ENCODE measurements at regions not wholly inside any gene's neighbourhood (a gene's known extent, or its start where the extent isn't known, plus 50 kb on each side); places are given as distances from the start of the nearest gene placed in this dataset.

- DNase-seq: no peak
Observed at GRCh38 chr1:221940631-221941030, 198.7 kb upstream of the DUSP10 start.

- DNase-seq: no peak
Observed at GRCh38 chr1:221939607-221940006, 197.7 kb upstream of the DUSP10 start.

- no peak for DNase-seq
Observed at GRCh38 chr1:221937155-221937953, 195.5 kb upstream of the DUSP10 start.

- no peak for DNase-seq
Observed at GRCh38 chr1:221933814-221934213, 191.9 kb upstream of the DUSP10 start.

- DNase-seq: no peak
Observed at GRCh38 chr1:221926441-221926840, 184.6 kb upstream of the DUSP10 start.

- no peak for DNase-seq
Observed at GRCh38 chr1:221925947-221926346, 184.1 kb upstream of the DUSP10 start.

GRCh38 chr1:221923929-221924598, 182.2 kb upstream of the DUSP10 start:
- no peak for DNase-seq

- DNase-seq: no peak
Observed at GRCh38 chr1:221921936-221922335, 180.0 kb upstream of the DUSP10 start.

- DNase-seq: no peak
Observed at GRCh38 chr1:221919743-221920142, 177.9 kb upstream of the DUSP10 start.

- no peak for DNase-seq
Observed at GRCh38 chr1:221919341-221919740, 177.5 kb upstream of the DUSP10 start.

- no peak for DNase-seq
Observed at GRCh38 chr1:221916176-221916575, 174.3 kb upstream of the DUSP10 start.

GRCh38 chr1:221915764-221916163, 173.9 kb upstream of the DUSP10 start:
- DNase-seq: no peak

GRCh38 chr1:221913351-221913892, 171.5 kb upstream of the DUSP10 start:
- no peak for DNase-seq

- no peak for DNase-seq
Observed at GRCh38 chr1:221912230-221912629, 170.3 kb upstream of the DUSP10 start.

- DNase-seq: no peak
Observed at GRCh38 chr1:221911714-221912113, 169.8 kb upstream of the DUSP10 start.

GRCh38 chr1:221910222-221910621, 168.3 kb upstream of the DUSP10 start:
- DNase-seq: no peak

- DNase-seq: no peak
Observed at GRCh38 chr1:221908573-221908972, 166.7 kb upstream of the DUSP10 start.

GRCh38 chr1:221907166-221907932, 165.5 kb upstream of the DUSP10 start:
- DNase-seq: no peak

- DNase-seq: no peak
Observed at GRCh38 chr1:221905802-221906201, 163.9 kb upstream of the DUSP10 start.

- no peak for DNase-seq
Observed at GRCh38 chr1:221904319-221904718, 162.4 kb upstream of the DUSP10 start.

- DNase-seq: no peak
Observed at GRCh38 chr1:221903594-221903993, 161.7 kb upstream of the DUSP10 start.

GRCh38 chr1:221902961-221903360, 161.1 kb upstream of the DUSP10 start:
- no peak for DNase-seq

GRCh38 chr1:221900678-221901077, 158.8 kb upstream of the DUSP10 start:
- no peak for DNase-seq
